ENCODE measurements at regions not wholly inside any gene's neighbourhood (a gene's known extent, or its start where the extent isn't known, plus 50 kb on each side); places are given as distances from the start of the nearest gene placed in this dataset.

DNA sequence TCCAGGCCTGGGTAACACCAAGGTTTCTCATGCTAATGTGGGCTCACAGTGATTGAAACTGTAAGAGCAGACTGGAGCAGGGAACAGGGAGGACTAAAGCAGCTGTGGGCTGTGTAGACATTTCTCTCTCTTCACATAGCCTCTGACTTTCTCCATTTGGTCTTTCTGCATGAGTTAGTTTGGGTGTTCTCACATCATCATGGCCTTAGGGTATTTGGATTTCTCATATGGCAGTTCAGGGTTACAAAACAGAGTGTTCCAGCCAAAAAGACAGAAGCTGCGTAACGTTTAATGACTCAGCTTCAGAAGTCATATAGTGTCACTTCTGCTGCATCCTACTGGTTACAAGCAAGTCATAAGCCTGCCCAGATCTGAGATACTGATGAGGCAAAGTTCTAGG is 52.0 kb upstream of the OSBPL8 start:
- no peak overlapping the region for H3K4me3 ChIP-seq (ENCODE audit: low read depth, low read length)
- POLR2A ChIA-PET = interaction anchor here (1.3 kb wide), 1 partner anchor 23 kb away, joined by 3 read pairs; no protein-coding TSS in a partner anchor
- peak; percentile 65 for DNase-seq (ENCODE audit: low read depth, low spot score)
- CTCF ChIA-PET = interaction anchor here (0.7 to 1.0 kb wide), 2 partner anchors 10 to 25 kb away, joined by 3 to 5 read pairs; no protein-coding TSS in a partner anchor
- TF ChIP-seq, protein P1, sequence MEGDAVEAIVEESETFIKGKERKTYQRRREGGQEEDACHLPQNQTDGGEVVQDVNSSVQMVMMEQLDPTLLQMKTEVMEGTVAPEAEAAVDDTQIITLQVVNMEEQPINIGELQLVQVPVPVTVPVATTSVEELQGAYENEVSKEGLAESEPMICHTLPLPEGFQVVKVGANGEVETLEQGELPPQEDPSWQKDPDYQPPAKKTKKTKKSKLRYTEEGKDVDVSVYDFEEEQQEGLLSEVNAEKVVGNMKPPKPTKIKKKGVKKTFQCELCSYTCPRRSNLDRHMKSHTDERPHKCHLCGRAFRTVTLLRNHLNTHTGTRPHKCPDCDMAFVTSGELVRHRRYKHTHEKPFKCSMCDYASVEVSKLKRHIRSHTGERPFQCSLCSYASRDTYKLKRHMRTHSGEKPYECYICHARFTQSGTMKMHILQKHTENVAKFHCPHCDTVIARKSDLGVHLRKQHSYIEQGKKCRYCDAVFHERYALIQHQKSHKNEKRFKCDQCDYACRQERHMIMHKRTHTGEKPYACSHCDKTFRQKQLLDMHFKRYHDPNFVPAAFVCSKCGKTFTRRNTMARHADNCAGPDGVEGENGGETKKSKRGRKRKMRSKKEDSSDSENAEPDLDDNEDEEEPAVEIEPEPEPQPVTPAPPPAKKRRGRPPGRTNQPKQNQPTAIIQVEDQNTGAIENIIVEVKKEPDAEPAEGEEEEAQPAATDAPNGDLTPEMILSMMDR (IDR thresholded peaks at IDR 0.05; ENCODE audit: insufficient read depth, low read length, missing control alignments) = no peak

DNA sequence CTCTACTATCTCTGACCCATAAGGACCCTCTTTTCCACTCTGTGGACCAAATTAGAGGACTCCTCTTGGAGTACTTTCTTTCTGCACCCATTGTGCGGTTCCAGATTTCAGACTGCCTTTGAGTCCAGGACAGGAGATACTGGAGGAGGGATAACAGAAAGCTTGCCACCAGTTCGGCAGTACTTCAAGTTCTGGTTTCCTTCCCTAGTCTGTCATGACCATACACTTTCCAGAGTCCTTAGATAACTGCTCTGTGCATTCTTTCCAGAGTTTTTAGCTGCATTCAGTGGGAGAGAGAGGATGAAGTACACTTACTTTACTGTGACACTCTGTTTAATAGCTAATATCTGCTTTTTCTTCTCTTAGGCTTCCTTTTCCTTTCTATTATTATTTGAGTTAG is 54.8 kb upstream of the OSBPL8 start:
- H3K4me3 ChIP-seq (ENCODE audit: low read depth, low read length) = no peak overlapping the region
- ChIA-PET POLR2A (no interaction called here), CTCF (interaction anchor here (0.9 to 2.4 kb wide), 2 partner anchors 26 to 176 kb away, joined by 3 to 6 read pairs; no protein-coding TSS in a partner anchor)
- TF ChIP-seq, protein P1 (IDR thresholded peaks at IDR 0.05; ENCODE audit: insufficient read depth, low read length, missing control alignments) = no peak
- DNase-seq (ENCODE audit: low read depth, low spot score) = no peak

DNA sequence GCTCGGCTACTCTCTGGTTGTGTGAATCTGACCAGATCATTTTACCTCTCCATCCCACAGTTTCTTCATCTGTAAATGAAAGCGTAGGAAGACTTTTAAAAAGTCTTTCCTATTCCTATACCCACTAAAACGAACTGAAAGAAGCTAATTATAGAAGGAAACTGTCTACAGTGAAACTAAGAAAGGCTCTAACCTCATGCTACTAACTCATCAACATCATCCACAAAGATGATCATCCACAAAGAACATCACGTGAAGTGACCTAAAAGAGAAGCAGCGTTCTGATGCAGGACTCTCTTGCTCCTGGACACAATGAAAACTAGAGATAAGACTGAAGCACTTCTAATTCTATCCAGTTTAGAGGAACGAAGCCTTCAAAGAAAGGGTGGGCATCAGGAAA is 58.5 kb upstream of the OSBPL8 start:
- ChIA-PET CTCF (interaction anchor here (3.3 kb wide), 1 partner anchor 174 kb away, joined by 48 read pairs; no protein-coding TSS in a partner anchor), POLR2A (no interaction called here)

DNA sequence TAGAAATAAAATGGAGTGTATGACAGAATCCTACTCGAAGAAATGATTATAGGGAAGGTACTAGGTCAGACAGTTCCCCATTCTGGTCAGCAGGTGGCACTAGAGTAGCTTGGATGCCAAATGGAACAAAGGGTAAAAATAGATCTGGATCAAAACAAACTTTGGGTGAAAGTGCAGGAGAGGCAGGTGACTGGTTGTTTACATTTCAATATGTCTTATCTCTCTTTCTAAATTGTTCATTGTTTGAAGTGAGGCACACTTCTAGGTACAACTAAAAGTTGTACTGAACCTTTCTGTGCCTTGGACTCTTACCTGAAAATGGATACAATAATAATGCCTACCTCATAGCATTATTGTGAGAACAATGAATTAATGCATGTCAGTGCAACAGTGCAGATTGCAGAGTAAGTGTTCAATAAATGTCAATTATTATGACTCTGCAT is 62.0 kb upstream of the OSBPL8 start:
- no peak overlapping the region for H3K4me3 ChIP-seq (ENCODE audit: low read depth, low read length)
- POLR2A ChIA-PET = no interaction called here
- TF ChIP-seq, protein P1 (IDR thresholded peaks at IDR 0.05; ENCODE audit: insufficient read depth, low read length, missing control alignments) = peak; percentile 75
- no peak for DNase-seq (ENCODE audit: low read depth, low spot score)
- CTCF ChIA-PET = interaction anchor here (0.6 to 6.7 kb wide), 34 partner anchors 9 to 427 kb away, joined by 3 to 195 read pairs (median 4); partner anchors contain the start of gene ZDHHC17

More for the DNA sequence above, 58.5 kb upstream of the OSBPL8 start:
- DNase-seq (ENCODE audit: low read depth, low spot score) = no peak
- H3K4me3 ChIP-seq (ENCODE audit: low read depth, low read length) = no peak overlapping the region
- TF ChIP-seq, protein P1 (IDR thresholded peaks at IDR 0.05; ENCODE audit: insufficient read depth, low read length, missing control alignments) = no peak

DNA sequence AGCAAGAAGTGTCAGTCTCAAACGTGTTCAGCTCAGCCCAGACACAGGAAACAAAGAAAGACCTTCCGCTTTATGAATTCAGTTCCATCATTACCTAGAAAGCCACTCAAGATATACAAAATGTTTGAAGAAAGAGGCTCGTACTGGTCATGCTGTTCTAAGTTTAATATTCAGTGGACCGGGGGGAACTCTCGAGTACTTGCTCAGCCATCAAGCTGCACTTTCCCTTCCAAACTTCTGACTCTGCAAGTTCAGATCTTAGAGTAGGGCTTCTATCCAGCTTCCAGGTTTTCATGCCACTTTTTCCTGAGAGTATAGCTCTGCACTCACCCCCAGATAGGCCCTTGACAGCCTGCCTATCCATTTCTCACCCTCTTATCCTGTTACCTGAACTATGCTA is 62.8 kb upstream of the OSBPL8 start:
- CTCF ChIA-PET = interaction anchor here (0.6 to 6.7 kb wide), 34 partner anchors 9 to 411 kb away, joined by 3 to 195 read pairs (median 4); partner anchors contain the start of gene ZDHHC17
- no peak overlapping the region for H3K4me3 ChIP-seq (ENCODE audit: low read depth, low read length)
- POLR2A ChIA-PET = interaction anchor here (1.2 kb wide), 1 partner anchor 141 kb away, joined by 5 read pairs; the partner anchor contains the start of gene ZDHHC17
- DNase-seq (ENCODE audit: low read depth, low spot score) = no peak
- TF ChIP-seq, protein P1 (IDR thresholded peaks at IDR 0.05; ENCODE audit: insufficient read depth, low read length, missing control alignments) = no peak

DNA sequence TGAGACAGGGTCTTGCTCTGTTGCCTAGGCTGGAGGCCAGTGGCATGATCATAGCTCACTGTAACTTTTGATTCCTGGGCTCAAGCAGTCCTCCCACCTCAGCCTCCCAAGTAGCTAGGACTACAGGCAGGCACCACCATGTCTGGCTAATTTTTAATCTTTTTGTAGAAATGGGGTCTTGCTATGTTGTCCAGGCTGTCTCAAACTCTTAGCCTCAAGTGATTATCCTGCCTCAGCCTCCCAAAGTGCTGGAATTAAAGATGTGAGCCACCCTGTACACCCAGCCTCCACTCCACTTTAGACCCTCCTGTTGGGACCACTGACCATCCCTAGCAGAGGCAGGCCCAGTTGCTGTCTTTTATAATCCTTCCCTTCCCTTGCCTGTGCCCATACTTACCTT is 63.3 kb upstream of the OSBPL8 start:
- no peak overlapping the region for H3K4me3 ChIP-seq (ENCODE audit: low read depth, low read length)
- no peak for DNase-seq (ENCODE audit: low read depth, low spot score)
- ChIA-PET CTCF (interaction anchor here (0.6 to 6.7 kb wide), 25 partner anchors 8 to 410 kb away, joined by 3 to 195 read pairs (median 4); partner anchors contain the start of gene ZDHHC17), POLR2A (interaction anchor here (1.2 kb wide), 1 partner anchor 141 kb away, joined by 5 read pairs; the partner anchor contains the start of gene ZDHHC17)
- TF ChIP-seq, protein P1 (IDR thresholded peaks at IDR 0.05; ENCODE audit: insufficient read depth, low read length, missing control alignments) = no peak

Measured in AG04449 (cell line).